ENCODE measurements at regions not wholly inside any gene's neighbourhood (a gene's known extent, or its start where the extent isn't known, plus 50 kb on each side); places are given as distances from the start of the nearest gene placed in this dataset.

DNA sequence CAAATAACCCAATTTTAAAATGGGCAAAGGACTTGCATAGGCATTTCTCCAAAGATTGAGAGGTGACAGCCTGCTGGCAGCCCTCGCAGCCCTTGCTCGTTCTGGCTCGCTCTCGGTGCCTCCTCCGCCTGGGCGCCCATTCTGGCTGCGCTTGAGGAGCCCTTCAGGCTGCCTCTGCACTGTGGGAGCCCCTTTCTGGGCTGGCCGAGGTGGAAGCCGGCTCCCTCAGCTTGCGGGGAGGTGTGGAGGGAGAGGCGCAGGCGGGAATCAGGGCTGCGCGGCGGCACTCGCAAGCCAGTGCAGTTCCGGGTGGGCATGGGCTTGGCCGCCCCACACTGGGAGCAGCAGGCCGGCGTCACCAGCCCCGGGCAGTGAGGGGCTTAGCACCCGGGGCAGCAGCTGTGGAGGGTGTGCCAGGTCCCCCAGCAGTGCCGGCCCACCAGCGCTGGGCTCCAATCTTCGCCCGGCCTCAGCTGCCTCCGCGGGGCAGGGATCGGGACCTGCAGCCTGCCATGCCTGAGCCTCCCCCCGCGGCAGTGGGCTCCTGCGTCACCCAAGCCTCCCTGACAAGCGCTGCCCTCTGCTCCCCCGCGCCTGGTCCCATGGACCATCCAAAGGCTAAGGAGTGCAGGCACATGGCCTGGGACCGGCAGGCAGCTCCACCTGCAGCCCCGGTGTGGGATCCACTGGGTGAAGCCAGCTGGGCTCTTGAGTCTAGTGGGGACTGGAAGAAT lies 54.0 kb upstream of the GALNT17 start:
- TF ChIP-seq, protein P1, sequence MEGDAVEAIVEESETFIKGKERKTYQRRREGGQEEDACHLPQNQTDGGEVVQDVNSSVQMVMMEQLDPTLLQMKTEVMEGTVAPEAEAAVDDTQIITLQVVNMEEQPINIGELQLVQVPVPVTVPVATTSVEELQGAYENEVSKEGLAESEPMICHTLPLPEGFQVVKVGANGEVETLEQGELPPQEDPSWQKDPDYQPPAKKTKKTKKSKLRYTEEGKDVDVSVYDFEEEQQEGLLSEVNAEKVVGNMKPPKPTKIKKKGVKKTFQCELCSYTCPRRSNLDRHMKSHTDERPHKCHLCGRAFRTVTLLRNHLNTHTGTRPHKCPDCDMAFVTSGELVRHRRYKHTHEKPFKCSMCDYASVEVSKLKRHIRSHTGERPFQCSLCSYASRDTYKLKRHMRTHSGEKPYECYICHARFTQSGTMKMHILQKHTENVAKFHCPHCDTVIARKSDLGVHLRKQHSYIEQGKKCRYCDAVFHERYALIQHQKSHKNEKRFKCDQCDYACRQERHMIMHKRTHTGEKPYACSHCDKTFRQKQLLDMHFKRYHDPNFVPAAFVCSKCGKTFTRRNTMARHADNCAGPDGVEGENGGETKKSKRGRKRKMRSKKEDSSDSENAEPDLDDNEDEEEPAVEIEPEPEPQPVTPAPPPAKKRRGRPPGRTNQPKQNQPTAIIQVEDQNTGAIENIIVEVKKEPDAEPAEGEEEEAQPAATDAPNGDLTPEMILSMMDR (IDR thresholded peaks at IDR 0.05) = no peak
- TF ChIP-seq POLR2AphosphoS5 (IDR thresholded peaks at IDR 0.05; ENCODE audit: insufficient read depth in 1 of 2, low read depth in 1 of 2) (no peak), POLR2A (IDR thresholded peaks at IDR 0.05) (no peak)

All from vagina (tissue), 2 donors.